Activated naive CD4-positive, alpha-beta T cell treated with anti-CD3 and anti-CD28 coated beads, Interleukin-2, amount 50 U/mL, for 72 hours (primary cell): ENCODE measurements at regions not wholly inside any gene's neighbourhood (a gene's known extent, or its start where the extent isn't known, plus 50 kb on each side); places are given as distances from the start of the nearest gene placed in this dataset.

Experiments
- ATAC-seq, 2 donors: fragments of 150-1000 bp; cut with Tn5 transposase; 2 replicates each; pipeline ENCODE4 v1.10.0; 2021; ENCODE audit warnings: mild to moderate bottlenecking in 2 of 2, moderate library complexity in 2 of 2
- DNase-seq, 2 donors: peaks; one replicate each; pipeline ENCODE4 v3.0.0; 2021 to 2022; ENCODE audit warnings: low spot score in 2 of 2
- H3K27ac Mint-ChIP-seq, 2 donors: one replicate each; pipeline ENCODE4 v1.8.0; 2022; ENCODE audit warnings: mild to moderate bottlenecking in 2 of 2, mixed read lengths in 2 of 2
- H3K36me3 Mint-ChIP-seq, 2 donors: one replicate each; pipeline ENCODE4 v1.8.0; 2022; ENCODE audit warnings: mixed read lengths in 2 of 2
- H3K9me3 Mint-ChIP-seq, 2 donors: one replicate each; pipeline ENCODE4 v1.8.0; 2022; ENCODE audit warnings: mixed read lengths in 2 of 2

GRCh38 chr9:69955536-69956355 is 87.9 kb upstream of the MAMDC2 start:
- no peak for DNase-seq
- ATAC-seq = no peak
- H3K9me3 Mint-ChIP-seq = no peaks in the 10 kb centered on the region
- no peak overlapping the region for H3K27ac Mint-ChIP-seq
- no peaks in the 10 kb centered on the region for H3K36me3 Mint-ChIP-seq

GRCh38 chr9:69961843-69962242 is 81.8 kb upstream of the MAMDC2 start:
- ATAC-seq (no peak), DNase-seq (no peak)
- Mint-ChIP-seq H3K27ac (no peak overlapping the region), H3K36me3 (no peaks in the 10 kb centered on the region), H3K9me3 (no peaks in the 10 kb centered on the region)

GRCh38 chr9:69963803-69964202 is 79.8 kb upstream of the MAMDC2 start:
- Mint-ChIP-seq H3K27ac (no peak overlapping the region), H3K36me3 (no peaks in the 10 kb centered on the region), H3K9me3 (no peaks in the 10 kb centered on the region)
- DNase-seq (no peak), ATAC-seq (no peak)

GRCh38 chr9:69964446-69964845 is 79.2 kb upstream of the MAMDC2 start:
- Mint-ChIP-seq H3K27ac (no peak overlapping the region), H3K9me3 (no peaks in the 10 kb centered on the region), H3K36me3 (no peaks in the 10 kb centered on the region)
- ATAC-seq = no peak
- no peak for DNase-seq

GRCh38 chr9:69965416-69966145 is 78.1 kb upstream of the MAMDC2 start:
- ATAC-seq = no peak
- no peak for DNase-seq
- H3K36me3 Mint-ChIP-seq = no peaks in the 10 kb centered on the region
- no peak overlapping the region for H3K27ac Mint-ChIP-seq
- no peaks in the 10 kb centered on the region for H3K9me3 Mint-ChIP-seq

GRCh38 chr9:69967344-69967743 is 76.3 kb upstream of the MAMDC2 start:
- H3K36me3 Mint-ChIP-seq = no peaks in the 10 kb centered on the region
- no peak overlapping the region for H3K27ac Mint-ChIP-seq
- H3K9me3 Mint-ChIP-seq = no peaks in the 10 kb centered on the region
- ATAC-seq (no peak), DNase-seq (no peak)

- no peak for DNase-seq
- no peak overlapping the region for H3K27ac Mint-ChIP-seq
- no peaks in the 10 kb centered on the region for H3K9me3 Mint-ChIP-seq
- H3K36me3 Mint-ChIP-seq = no peaks in the 10 kb centered on the region
- no peak for ATAC-seq
Observed at GRCh38 chr9:69970001-69970533, 73.6 kb upstream of the MAMDC2 start.

- Mint-ChIP-seq H3K27ac (no peak overlapping the region), H3K9me3 (no peaks in the 10 kb centered on the region), H3K36me3 (no peaks in the 10 kb centered on the region)
- ATAC-seq = peak in 1 of 2 donors; percentile 71
- DNase-seq = peak in 1 of 2 donors; percentile 61
Observed at GRCh38 chr9:69971643-69972449, 71.8 kb upstream of the MAMDC2 start.

GRCh38 chr9:69975681-69976080 is 68.0 kb upstream of the MAMDC2 start:
- peak overlapping the region in 1 of 2 donors; percentile 70 for H3K27ac Mint-ChIP-seq
- ATAC-seq (no peak), DNase-seq (no peak)
- no peaks in the 10 kb centered on the region for H3K9me3 Mint-ChIP-seq
- H3K36me3 Mint-ChIP-seq = no peaks in the 10 kb centered on the region

GRCh38 chr9:69976152-69976551 is 67.5 kb upstream of the MAMDC2 start:
- DNase-seq = no peak
- no peak overlapping the region for H3K27ac Mint-ChIP-seq
- ATAC-seq = no peak
- H3K9me3 Mint-ChIP-seq = no peaks in the 10 kb centered on the region
- no peaks in the 10 kb centered on the region for H3K36me3 Mint-ChIP-seq

GRCh38 chr9:69980041-69980440 is 63.6 kb upstream of the MAMDC2 start:
- H3K27ac Mint-ChIP-seq = no peak overlapping the region
- DNase-seq (no peak), ATAC-seq (no peak)
- H3K9me3 Mint-ChIP-seq = no peaks in the 10 kb centered on the region
- no peaks in the 10 kb centered on the region for H3K36me3 Mint-ChIP-seq

GRCh38 chr9:69980591-69980990 is 63.1 kb upstream of the MAMDC2 start:
- Mint-ChIP-seq H3K27ac (no peak overlapping the region), H3K9me3 (no peaks in the 10 kb centered on the region), H3K36me3 (no peaks in the 10 kb centered on the region)
- no peak for ATAC-seq
- DNase-seq = no peak

- DNase-seq (no peak), ATAC-seq (no peak)
- no peaks in the 10 kb centered on the region for H3K36me3 Mint-ChIP-seq
- H3K9me3 Mint-ChIP-seq = no peaks in the 10 kb centered on the region
- no peak overlapping the region for H3K27ac Mint-ChIP-seq
Observed at GRCh38 chr9:69981686-69982445, 61.8 kb upstream of the MAMDC2 start.

GRCh38 chr9:69984831-69985230 is 58.8 kb upstream of the MAMDC2 start:
- DNase-seq = no peak
- Mint-ChIP-seq H3K36me3 (no peaks in the 10 kb centered on the region), H3K27ac (no peak overlapping the region), H3K9me3 (no peaks in the 10 kb centered on the region)
- no peak for ATAC-seq

- ATAC-seq (no peak), DNase-seq (no peak)
- no peak overlapping the region for H3K27ac Mint-ChIP-seq
- no peaks in the 10 kb centered on the region for H3K9me3 Mint-ChIP-seq
- H3K36me3 Mint-ChIP-seq = no peaks in the 10 kb centered on the region
Observed at GRCh38 chr9:69985971-69986370, 57.7 kb upstream of the MAMDC2 start.

- Mint-ChIP-seq H3K9me3 (no peaks in the 10 kb centered on the region), H3K27ac (no peak overlapping the region), H3K36me3 (no peaks in the 10 kb centered on the region)
- ATAC-seq = no peak
- no peak for DNase-seq
Observed at GRCh38 chr9:69986970-69987369, 56.7 kb upstream of the MAMDC2 start.
